Esophagus muscularis mucosa (tissue), 4 donors: ENCODE measurements at regions not wholly inside any gene's neighbourhood (a gene's known extent, or its start where the extent isn't known, plus 50 kb on each side); places are given as distances from the start of the nearest gene placed in this dataset.

ENCODE experiments used
- CTCF ChIP-seq, 3 experiments: fragments of 200-600 bp in 2 of 3; fragments of 450-650 bp in 1 of 3; sonication (generic) in 2 of 3; IDR thresholded peaks; one replicate each; pipeline ENCODE4 v1.5.1; 2017 to 2019; ENCODE audit warnings: antibody characterized with exemption in 3 of 3, mild to moderate bottlenecking in 2 of 3, moderate library complexity in 1 of 3
- EP300 ChIP-seq: sonication (generic); formaldehyde crosslinking; IDR thresholded peaks from one replicate; pipeline ENCODE4 v1.6.1; 2017; ENCODE audit warnings: antibody characterized with exemption
- POLR2A ChIP-seq: fragments of 450-650 bp; IDR thresholded peaks from one replicate; pipeline ENCODE4 v1.6.1; 2017; ENCODE audit warnings: antibody characterized with exemption, moderate library complexity, mild to moderate bottlenecking, low read depth

DNA sequence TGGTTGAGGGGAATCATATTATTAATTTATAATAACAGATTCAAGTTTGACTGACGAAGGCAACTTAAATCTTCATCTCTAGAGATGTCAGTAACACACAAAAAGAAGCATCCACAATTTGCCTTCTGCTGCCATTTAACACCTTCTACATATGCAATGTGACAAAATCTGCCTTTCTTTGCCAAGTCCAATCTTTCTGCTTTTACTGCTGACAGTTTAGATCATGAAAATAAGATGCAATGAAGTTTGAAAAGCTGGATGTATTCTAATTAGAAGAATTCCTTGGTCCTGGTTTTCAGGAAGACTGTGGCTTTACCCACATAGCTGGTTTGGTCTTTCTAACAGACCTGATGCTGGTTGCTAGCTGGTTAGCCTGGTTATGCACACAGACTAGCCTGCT lies 178.9 kb downstream of the ACER2 start:
- TF ChIP-seq POLR2A (no peak), CTCF (IDR thresholded peaks at IDR 0.05) (no peak), EP300 (no peak)
